Gastroesophageal sphincter (tissue), 4 donors: ENCODE measurements at regions not wholly inside any gene's neighbourhood (a gene's known extent, or its start where the extent isn't known, plus 50 kb on each side); places are given as distances from the start of the nearest gene placed in this dataset.

Experiments used
- ATAC-seq: fragments of 150-250 bp; one replicate; pipeline ENCODE4 v1.9.1; 2016; ENCODE audit warnings: mild to moderate bottlenecking, moderate library complexity
- H3K27ac ChIP-seq, 4 donors: fragments of 200-600 bp; sonication (generic) in 3 of 4; 1 replicate in 3 of 4; 2 replicates in 1 of 4; pipeline ENCODE4 v1.5.1; 2016 to 2019
- H3K27me3 ChIP-seq: fragments of 200-600 bp; sonication (generic); one replicate; pipeline ENCODE4 v1.5.1; 2019
- H3K36me3 ChIP-seq, 2 donors: fragments of 200-600 bp; sonication (generic); one replicate each; pipeline ENCODE4 v1.5.1; 2019; ENCODE audit warnings: control low read depth in 1 of 2
- H3K4me1 ChIP-seq, 3 donors: fragments of 200-600 bp; sonication (generic); 1 replicate in 2 of 3; 2 replicates in 1 of 3; pipeline ENCODE4 v1.5.1; 2016 to 2019; ENCODE audit warnings: control low read depth in 2 of 3
- H3K4me3 ChIP-seq, 2 donors: fragments of 200-600 bp; sonication (generic); one replicate each; pipeline ENCODE4 v1.5.1; 2019; ENCODE audit warnings: mild to moderate bottlenecking in 1 of 2, moderate library complexity in 1 of 2
- H3K9me3 ChIP-seq, 3 donors: fragments of 200-600 bp; sonication (generic); one replicate each; pipeline ENCODE4 v1.5.1; 2017 to 2019; ENCODE audit warnings: control low read depth in 2 of 3
- EP300 ChIP-seq: sonication (generic); formaldehyde crosslinking; IDR thresholded peaks from one replicate; pipeline ENCODE4 v1.6.1; 2017; ENCODE audit warnings: antibody characterized with exemption, mild to moderate bottlenecking
- POLR2A ChIP-seq, 2 donors: fragments of 450-650 bp; IDR thresholded peaks; one replicate each; pipeline ENCODE4 v1.6.1; 2017; ENCODE audit warnings: antibody characterized with exemption in 2 of 2, mild to moderate bottlenecking in 2 of 2, moderate library complexity in 1 of 2
- POLR2AphosphoS5 ChIP-seq: sonication (generic); formaldehyde crosslinking; IDR thresholded peaks from one replicate; pipeline ENCODE4 v1.6.1; 2017; ENCODE audit warnings: antibody characterized with exemption
- WGBS, 2 donors: methylation state at CpG; one replicate each; pipeline ENCODE4 v1.1.5; 2018; ENCODE audit warnings: low coverage in 1 of 2; 5-methylcytosine and 5-hydroxymethylcytosine counted together
- TF ChIP-seq, protein P1 (sequence below), 4 experiments: fragments of 200-600 bp in 2 of 4; fragments of 450-650 bp in 2 of 4; sonication (generic) in 1 of 4; IDR thresholded peaks; one replicate each; pipeline ENCODE4 v1.5.1; 2017 to 2019; ENCODE audit warnings: antibody characterized with exemption in 4 of 4, mild to moderate bottlenecking in 2 of 4, moderate library complexity in 2 of 4

DNA sequence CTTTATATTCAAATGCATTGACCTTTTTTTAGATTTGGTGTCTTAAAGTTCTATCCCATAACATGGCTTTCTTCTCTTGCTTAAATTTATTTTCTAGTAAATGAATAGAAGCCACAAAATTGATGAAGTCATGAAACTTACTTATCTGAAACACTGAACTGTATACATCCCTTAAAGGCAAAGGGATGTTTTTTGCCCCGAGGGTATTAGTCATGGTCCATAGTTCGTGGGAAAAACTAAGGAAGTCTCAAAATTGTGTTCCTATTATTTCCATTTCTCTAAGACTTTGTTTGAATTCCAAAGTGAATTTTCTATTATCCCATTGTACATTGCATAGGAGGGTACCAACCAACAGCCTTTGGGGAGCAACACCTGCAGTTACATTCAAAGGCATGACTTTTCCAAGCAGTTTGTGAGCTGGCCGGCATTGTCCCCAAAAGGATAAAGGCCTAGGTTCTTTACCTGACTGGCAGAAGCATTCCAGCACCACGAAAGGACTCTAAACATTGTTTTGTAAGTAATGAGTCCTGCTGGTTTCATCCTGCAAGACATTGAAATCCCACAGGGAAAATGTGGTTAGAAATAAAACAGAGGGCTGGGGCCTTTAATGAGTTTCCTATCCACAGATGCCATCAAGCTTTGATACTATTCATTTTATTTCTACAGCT, 473.5 kb downstream of the PRKD1 start:
- Histone ChIP-seq H3K4me1 (no peaks in the 10 kb centered on the region), H3K36me3 (no peaks in the 10 kb centered on the region), H3K27ac (no peak overlapping the region), H3K4me3 (no peak overlapping the region), H3K9me3 (no peaks in the 10 kb centered on the region), H3K27me3 (no peaks in the 10 kb centered on the region)
- WGBS, 2 donors, result 74 to 77% methylated on average over 4 of the region's 4 CpGs
- no peak for TF ChIP-seq POLR2AphosphoS5
- TF ChIP-seq EP300, result no peak
- TF ChIP-seq, protein P1, sequence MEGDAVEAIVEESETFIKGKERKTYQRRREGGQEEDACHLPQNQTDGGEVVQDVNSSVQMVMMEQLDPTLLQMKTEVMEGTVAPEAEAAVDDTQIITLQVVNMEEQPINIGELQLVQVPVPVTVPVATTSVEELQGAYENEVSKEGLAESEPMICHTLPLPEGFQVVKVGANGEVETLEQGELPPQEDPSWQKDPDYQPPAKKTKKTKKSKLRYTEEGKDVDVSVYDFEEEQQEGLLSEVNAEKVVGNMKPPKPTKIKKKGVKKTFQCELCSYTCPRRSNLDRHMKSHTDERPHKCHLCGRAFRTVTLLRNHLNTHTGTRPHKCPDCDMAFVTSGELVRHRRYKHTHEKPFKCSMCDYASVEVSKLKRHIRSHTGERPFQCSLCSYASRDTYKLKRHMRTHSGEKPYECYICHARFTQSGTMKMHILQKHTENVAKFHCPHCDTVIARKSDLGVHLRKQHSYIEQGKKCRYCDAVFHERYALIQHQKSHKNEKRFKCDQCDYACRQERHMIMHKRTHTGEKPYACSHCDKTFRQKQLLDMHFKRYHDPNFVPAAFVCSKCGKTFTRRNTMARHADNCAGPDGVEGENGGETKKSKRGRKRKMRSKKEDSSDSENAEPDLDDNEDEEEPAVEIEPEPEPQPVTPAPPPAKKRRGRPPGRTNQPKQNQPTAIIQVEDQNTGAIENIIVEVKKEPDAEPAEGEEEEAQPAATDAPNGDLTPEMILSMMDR (IDR thresholded peaks at IDR 0.05), result no peak
- no peak for TF ChIP-seq POLR2A (IDR thresholded peaks at IDR 0.05)
- ATAC-seq, result no peak

DNA sequence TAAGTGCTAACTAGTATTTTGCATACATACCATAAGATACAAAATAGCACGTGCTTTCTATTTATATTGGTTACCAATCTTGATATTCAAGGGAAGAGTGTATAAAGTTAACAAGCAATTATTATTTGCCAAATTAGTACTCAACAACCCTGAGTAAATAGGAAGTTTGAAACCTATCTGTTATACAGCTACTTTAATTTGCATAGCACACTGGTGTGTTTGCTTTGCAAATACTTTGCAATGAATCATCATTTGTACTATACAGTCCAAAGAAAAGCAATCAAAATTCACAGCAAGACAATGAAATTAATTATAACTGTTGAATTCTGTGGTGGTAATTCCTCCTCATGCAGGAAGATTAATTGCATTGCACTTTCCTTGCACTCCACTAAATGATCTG, 469.1 kb downstream of the PRKD1 start:
- ATAC-seq, result no peak

DNA sequence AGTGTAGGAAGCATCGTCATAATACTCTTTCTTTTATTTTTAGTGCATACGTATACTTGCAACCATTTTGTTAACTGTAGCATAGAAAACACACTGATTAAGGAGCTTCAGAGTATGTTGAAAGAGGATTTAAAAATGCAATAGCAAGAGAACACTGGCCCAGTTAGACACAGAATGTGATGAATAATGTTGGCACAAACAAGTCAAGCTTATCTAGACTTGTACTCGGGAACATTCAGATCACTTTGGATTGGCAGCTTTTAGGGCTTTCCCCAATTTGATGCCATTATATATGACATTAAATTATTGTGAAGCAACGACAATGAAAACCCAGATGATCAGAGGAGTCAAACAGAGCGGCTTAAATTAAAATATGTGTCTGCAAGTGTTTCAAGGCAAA, 468.1 kb downstream of the PRKD1 start:
- WGBS, 2 donors, result 35 to 44% methylated on average over 5 of the region's 5 CpGs
- H3K27ac ChIP-seq, result no peak overlapping the region
- H3K4me1 ChIP-seq, result no peaks in the 10 kb centered on the region
- ATAC-seq, result no peak
- no peak for TF ChIP-seq POLR2A (IDR thresholded peaks at IDR 0.05)
- TF ChIP-seq, protein P1 (IDR thresholded peaks at IDR 0.05), result no peak
- TF ChIP-seq EP300, result no peak
- TF ChIP-seq POLR2AphosphoS5, result no peak
- no peaks in the 10 kb centered on the region for H3K27me3 ChIP-seq
- H3K4me3 ChIP-seq, result no peak overlapping the region
- no peaks in the 10 kb centered on the region for H3K36me3 ChIP-seq
- no peaks in the 10 kb centered on the region for H3K9me3 ChIP-seq

More for the DNA sequence above, 469.1 kb downstream of the PRKD1 start:
- Histone ChIP-seq H3K36me3 (no peaks in the 10 kb centered on the region), H3K4me3 (no peak overlapping the region), H3K27me3 (no peaks in the 10 kb centered on the region), H3K9me3 (no peaks in the 10 kb centered on the region), H3K27ac (no peak overlapping the region), H3K4me1 (no peaks in the 10 kb centered on the region)
- TF ChIP-seq POLR2AphosphoS5, result no peak
- no peak for TF ChIP-seq EP300
- TF ChIP-seq, protein P1 (IDR thresholded peaks at IDR 0.05), result no peak
- TF ChIP-seq POLR2A (IDR thresholded peaks at IDR 0.05), result no peak
- WGBS, 2 donors, result 92% methylated on average over 1 of the region's 1 CpG; no CpG with 5 or more reads in 1 of the 2 donors

DNA sequence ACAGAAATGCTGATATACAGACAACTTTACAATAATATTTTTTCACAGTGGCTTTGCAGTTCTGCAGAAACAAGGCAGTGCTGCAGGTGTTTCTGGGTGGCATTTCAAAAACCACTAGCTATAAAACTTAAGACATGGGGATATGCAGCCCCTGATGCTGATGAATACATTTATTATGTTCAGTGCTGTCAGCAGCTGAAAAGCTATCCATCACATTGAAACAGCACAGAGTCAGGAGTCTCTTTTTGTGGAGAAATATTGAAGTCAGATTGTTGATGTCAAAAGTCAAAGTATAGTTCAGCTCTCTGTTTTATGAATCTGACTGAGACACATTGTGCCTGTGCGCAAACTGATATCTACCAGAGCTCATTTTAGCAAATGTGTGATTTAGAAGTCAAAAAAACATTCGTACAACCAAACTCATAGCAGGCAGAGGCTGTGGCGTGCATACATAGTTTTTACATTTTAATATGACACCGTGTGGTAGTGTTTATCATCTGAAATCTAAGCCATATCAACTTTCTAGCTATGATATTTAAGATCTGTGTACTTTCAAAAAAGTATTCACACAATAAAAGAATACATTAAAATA, 467.6 kb downstream of the PRKD1 start:
- TF ChIP-seq POLR2A (IDR thresholded peaks at IDR 0.05) (no peak), POLR2AphosphoS5 (no peak), EP300 (no peak)
- TF ChIP-seq, protein P1 (IDR thresholded peaks at IDR 0.05), result no peak
- H3K4me3 ChIP-seq, result no peak overlapping the region
- 59 to 70% methylated on average over 4 of the region's 4 CpGs for WGBS, 2 donors
- H3K4me1 ChIP-seq, result no peaks in the 10 kb centered on the region
- ATAC-seq, result no peak
- no peaks in the 10 kb centered on the region for H3K9me3 ChIP-seq
- no peaks in the 10 kb centered on the region for H3K27me3 ChIP-seq
- no peak overlapping the region for H3K27ac ChIP-seq
- no peaks in the 10 kb centered on the region for H3K36me3 ChIP-seq

DNA sequence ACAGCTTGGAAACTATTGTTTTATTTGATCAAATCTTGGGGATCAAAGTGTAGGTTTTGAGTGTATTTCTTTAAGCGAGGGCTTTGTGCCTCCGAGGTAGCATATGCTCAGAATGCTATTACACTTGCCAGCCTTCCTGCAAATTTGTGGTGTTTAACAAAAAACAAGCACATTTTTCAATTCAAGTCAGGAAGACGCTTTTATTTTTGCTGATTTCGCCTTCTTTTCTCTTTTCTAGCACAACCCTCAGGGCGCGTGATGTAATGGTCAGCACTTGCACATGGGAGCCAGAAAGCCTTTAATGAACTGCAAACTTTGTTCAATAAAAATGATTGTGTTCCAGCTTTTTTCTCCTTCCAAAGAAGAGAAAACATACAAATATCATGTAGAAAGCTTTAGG, 466.5 kb downstream of the PRKD1 start:
- Histone ChIP-seq H3K9me3 (no peaks in the 10 kb centered on the region), H3K36me3 (no peaks in the 10 kb centered on the region), H3K4me1 (no peaks in the 10 kb centered on the region), H3K27me3 (no peaks in the 10 kb centered on the region), H3K27ac (no peak overlapping the region), H3K4me3 (no peak overlapping the region)
- WGBS, 2 donors, result 78 to 96% methylated on average over 6 of the region's 6 CpGs
- no peak for TF ChIP-seq POLR2A (IDR thresholded peaks at IDR 0.05)
- TF ChIP-seq EP300, result no peak
- TF ChIP-seq POLR2AphosphoS5, result no peak
- TF ChIP-seq, protein P1 (IDR thresholded peaks at IDR 0.05), result no peak
- no peak for ATAC-seq
